ENCODE measurements at regions not wholly inside any gene's neighbourhood (a gene's known extent, or its start where the extent isn't known, plus 50 kb on each side); places are given as distances from the start of the nearest gene placed in this dataset.

- no peak for DNase-seq (ENCODE audit: low spot score)
These were observed 565.5 kb upstream of the FAM241A start for GRCh38 chr4:111579767-111580166.

DNA sequence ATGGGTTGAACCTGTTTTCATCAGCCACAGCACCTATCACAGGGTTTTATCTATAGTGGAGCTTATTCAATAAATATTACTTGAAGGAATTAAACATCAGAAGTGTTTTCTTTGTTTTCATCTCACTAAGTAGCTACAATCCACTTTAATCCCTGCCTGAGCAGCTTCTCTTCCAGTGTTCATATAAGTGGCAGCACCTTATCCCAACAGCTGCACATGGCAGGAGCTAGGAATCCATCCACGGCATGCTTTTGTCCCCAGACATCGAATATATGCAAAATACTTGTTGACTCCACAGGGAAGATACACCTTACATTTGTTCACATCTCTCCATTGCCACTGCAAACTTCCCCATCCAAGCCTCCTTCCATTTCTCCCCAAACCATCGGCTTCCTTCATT, 549.8 kb upstream of the FAM241A start:
- DNase-seq (ENCODE audit: low spot score): no peak

DNA sequence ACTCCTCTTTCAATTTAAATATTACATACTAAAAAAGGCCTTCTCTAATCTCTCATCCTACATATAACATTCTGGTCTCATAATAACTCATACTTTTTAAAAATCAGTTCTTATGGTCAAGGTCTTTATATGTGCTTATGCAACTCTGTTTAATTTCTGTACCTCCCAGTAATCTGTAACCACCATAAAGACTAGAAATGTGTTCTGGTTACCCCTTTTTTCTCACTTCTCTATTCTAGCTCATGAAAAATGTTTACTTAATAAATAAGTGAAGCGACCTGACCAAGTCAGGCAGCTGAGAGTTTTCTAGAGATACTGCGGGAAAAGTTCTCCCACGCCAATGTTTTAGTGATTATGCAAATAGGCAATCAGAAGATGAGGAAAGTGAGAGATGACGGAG, 548.8 kb upstream of the FAM241A start:
- no peak for DNase-seq (ENCODE audit: low spot score)

DNA sequence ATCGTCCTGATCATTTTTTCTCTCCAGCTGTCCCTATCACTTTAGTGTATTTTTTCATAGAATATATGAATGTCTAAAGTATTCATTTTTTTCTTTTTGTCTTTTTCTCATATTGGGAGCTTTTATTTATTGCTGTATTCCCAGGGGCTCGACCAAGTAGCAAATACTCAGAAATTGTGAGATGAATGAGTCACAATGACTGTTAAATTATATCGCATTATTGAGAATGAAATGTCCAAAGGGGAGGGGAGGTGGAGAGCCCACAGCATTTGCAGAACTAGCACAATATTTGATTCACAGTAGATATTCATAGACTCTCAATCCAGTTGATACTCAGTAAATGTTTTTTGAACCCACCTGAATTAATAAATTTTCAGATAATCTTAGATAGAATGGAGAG, 543.6 kb upstream of the FAM241A start:
- DNase-seq (ENCODE audit: low spot score): no peak

DNA sequence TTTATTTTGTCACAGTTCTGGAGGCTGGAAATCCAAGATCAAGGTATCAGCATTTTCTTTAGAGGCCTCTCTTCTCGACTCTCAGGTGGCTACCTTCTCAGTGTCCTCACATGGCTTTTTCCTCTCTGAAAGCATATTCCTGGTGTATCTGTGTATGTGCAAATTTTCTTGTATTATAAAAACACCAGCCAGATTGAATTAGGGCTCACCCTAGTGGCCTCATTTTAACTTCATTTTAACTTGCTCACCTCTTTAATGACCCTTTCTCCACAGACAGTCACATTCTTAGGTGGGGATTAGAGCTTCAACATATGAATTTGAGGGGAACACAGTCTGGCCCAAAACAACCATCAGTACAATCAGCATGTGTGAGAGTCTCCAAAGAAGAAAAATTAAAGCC, 542.4 kb upstream of the FAM241A start:
- no peak for DNase-seq (ENCODE audit: low spot score)

GRCh38 chr4:111605111-111605510, 540.1 kb upstream of the FAM241A start:
- DNase-seq (ENCODE audit: low spot score): no peak

- DNase-seq (ENCODE audit: low spot score): no peak
These were observed 534.6 kb upstream of the FAM241A start for GRCh38 chr4:111610681-111611080.

GRCh38 chr4:111618908-111619307, 526.3 kb upstream of the FAM241A start:
- DNase-seq (ENCODE audit: low spot score): no peak

- DNase-seq (ENCODE audit: low spot score): no peak
These were observed 516.8 kb upstream of the FAM241A start for GRCh38 chr4:111628437-111628836.

DNA sequence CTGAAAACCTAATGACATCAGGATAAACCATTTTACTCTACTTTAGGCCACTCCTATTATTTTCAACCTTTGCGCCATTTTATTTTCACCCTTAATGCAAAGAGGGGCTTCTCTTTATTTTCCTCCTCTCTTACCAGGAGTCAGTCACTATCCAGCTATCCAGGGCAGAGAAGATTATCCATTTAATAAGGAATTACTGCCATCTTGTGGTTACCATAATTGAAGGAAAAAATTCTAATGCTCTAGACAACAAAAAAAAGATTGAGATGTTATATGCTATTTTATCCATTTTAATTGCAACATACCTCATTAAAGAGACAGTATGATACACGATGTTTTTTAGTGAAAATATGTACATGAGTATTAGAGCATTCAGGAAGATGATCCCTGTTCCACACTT, 514.5 kb upstream of the FAM241A start:
- no peak for DNase-seq (ENCODE audit: low spot score)

DNA sequence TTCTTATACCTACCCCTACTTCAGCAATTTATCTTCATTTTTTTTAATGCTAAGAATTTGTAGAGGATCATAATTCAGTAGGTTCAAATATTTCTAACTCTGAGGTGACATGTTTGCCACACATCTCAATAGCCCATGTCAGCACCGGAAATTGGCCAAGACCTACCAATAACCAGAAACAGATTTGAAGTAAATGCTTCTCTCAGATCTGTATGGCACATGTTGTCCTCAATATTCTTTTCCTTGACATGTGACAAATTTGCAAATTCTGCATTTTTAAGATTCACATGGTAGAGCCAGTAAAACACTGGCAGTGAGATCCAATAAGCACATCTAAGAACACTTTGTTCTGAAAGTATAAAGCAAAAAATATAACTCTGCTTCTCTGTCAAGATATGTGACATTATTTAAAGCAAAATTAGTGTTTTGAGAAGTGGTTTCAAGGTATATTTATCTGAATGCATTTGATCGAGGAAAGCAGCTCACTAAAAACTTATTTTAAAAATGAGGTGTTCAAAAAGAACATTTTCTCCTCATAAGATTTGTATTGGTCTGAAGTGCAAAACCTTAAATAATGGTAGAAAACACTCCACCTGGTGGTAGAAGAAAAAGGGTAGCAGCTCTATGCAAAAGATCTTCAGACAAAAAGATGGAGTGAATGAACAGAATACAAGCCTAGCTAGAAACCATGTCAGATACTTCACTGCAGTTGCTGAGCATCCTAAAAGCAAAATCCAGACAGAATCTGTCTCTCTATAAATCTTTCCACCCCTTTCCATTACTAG, 513.8 kb upstream of the FAM241A start:
- DNase-seq (ENCODE audit: low spot score): no peak

GRCh38 chr4:111632641-111633151, 512.6 kb upstream of the FAM241A start:
- no peak for DNase-seq (ENCODE audit: low spot score)

DNA sequence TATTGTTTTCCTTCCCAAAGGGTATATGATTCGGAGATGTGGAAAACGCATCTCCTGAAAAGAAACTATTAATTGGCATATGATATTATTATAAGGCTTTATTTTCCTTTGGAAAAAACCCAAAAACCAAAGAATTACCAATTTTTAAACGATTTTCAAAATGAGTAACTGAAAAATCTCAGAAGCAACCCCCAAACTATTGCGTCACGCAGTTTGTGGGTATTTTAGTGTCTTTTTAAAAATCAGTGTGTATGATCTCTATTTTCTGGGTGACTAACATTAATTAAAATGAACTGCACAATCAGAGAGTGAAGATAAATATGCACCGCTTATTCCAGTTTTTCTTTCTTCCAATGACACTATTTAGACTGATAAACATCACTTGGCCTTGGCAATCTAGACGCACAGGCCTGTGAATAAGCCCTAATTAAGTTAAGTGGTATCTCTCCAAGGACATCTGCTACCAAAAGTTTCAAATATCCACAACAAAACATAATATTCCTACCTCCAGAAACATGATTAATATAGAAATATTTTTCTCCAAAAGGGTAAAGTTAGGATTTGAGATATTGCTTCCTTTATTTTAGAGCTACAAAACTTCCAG, 511.5 kb upstream of the FAM241A start:
- DNase-seq (ENCODE audit: low spot score): no peak

DNA sequence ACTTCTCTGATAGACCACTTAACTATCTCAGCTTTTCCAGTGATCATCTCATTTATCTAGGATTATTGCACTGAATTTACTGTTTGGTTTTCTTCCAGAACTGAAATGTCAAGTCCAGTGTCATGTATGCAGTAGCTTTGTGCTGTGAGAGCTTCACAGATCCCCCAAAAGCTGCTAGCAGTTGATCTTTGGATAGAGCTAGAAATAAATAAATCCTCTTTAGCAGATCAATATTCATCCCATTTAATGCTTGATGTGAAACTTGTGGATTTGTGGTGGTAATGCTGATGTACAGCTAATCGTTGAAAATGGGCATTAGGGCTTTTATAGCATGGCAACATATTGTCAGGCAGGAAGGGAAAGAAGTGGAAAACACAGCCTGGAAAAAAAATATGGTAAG, 509.6 kb upstream of the FAM241A start:
- DNase-seq (ENCODE audit: low spot score): no peak

- DNase-seq (ENCODE audit: low spot score): no peak
These were observed 508.2 kb upstream of the FAM241A start for GRCh38 chr4:111636961-111637585.

- DNase-seq (ENCODE audit: low spot score): no peak
These were observed 506.0 kb upstream of the FAM241A start for GRCh38 chr4:111639120-111639690.

DNA sequence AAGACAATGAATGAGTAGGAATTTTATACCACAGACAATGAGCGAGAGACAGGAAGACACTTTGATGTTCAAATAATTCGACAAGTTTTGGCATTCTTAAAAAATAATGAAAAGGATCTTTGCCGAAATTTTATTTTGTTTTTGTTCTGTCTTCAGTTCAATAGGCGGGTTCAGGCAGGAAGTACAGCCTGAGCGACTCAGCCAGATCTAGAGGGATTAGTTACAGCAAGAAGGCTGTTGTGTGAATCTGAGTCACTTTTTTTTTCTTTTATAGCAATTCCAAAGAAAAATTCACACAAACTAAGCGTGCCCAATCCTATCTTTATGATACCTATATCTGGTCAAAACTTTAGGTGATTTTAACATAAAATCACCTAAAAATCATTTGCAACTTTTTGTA, 505.4 kb upstream of the FAM241A start:
- no peak for DNase-seq (ENCODE audit: low spot score)

DNA sequence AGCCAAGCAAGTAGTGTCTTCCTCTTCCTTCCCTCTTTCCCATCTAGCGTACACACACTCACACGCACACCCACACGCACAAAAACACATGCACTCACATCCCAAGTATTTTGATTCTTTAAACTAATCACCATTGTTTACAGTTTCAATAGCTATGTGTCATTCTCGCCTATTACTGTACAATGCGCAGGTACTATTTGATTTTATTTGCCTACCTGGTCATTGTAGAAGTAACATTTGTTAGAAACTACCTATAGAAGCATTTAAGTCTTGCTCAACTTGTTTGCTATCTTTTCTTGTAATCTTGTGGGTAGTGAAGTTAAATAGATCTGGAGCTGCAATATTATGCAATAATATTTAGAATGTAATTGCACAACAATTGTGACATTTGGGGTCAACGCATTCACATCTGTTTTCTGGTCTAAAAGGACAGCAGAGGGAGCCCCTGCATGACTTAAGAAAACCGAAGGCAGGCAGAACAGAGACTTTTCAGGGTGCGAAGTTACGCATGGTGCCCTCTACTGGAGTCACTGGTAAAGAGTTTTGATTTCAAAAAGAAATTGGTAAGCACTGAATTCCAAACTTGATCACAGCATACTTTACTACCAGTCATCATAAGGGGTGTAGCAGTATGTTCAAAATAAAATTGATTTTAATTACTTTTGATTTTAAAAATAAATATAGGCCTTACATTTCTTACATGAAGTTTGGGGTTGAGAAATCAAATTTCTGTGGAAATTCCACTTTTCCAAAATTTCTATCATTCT, 503.3 kb upstream of the FAM241A start:
- no peak for DNase-seq (ENCODE audit: low spot score)

DNA sequence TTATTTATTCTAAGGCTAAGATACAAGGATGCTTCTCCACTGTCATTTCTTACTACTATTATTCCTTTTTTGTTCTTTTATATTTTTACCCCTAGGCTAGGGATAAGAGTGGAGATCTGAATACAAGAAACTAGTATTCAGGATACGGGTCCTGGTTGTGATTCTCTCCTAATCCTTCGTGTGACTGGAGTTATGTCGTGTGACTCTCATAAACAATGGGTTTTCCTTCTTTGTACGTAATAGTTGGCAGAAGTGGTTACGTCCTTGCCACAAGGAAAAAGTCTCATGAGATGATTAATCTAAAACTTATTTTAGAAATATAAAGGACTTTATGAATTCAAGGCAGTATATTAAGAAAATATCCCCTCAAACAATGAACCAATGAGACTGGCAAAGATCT, 497.2 kb upstream of the FAM241A start:
- no peak for DNase-seq (ENCODE audit: low spot score)

- no peak for DNase-seq (ENCODE audit: low spot score)
These were observed 495.9 kb upstream of the FAM241A start for GRCh38 chr4:111649308-111649707.

DNA sequence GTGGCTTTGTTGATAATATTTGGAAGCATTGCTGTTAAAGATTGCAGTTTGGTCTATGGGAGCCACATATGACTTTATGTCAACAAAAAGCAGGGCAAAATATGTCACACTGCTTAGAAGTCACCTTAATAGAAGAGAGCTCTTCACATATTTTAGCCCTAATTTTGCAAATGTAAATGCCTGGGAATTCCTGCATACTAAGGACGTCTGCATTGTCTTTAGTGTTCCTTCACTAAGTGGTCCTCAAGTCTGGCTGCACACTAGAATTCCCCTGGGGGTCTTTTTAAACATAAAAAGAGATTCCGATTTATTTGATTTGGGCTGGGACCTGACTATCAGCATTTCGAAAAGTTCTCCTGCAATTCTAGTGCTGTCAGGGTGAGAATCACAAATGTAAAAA, 495.1 kb upstream of the FAM241A start:
- no peak for DNase-seq (ENCODE audit: low spot score)

GRCh38 chr4:111650674-111651086, 494.6 kb upstream of the FAM241A start:
- DNase-seq (ENCODE audit: low spot score): no peak
